ENCODE measurements at regions not wholly inside any gene's neighbourhood (a gene's known extent, or its start where the extent isn't known, plus 50 kb on each side); places are given as distances from the start of the nearest gene placed in this dataset.

DNA sequence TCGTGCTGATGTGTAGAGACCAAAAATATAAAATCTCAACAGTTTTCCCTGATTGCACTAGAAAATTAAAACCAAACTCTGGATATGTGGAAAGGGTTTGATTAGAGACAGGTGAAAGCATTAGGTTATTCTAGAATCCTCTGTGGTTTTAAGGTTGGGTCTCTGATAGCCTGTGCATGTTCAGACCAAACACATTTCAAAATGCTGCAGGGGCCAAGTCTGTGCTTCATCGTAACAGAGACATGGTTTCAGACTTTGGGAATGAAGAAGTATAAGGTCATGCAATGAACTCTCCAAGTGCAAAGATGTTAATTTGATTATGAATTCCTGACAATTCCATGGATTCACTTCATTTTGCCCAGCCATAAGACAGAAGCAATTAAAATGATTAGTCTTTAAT is 261.0 kb upstream of the KCNJ16 start:
- TF ChIP-seq, protein P1, sequence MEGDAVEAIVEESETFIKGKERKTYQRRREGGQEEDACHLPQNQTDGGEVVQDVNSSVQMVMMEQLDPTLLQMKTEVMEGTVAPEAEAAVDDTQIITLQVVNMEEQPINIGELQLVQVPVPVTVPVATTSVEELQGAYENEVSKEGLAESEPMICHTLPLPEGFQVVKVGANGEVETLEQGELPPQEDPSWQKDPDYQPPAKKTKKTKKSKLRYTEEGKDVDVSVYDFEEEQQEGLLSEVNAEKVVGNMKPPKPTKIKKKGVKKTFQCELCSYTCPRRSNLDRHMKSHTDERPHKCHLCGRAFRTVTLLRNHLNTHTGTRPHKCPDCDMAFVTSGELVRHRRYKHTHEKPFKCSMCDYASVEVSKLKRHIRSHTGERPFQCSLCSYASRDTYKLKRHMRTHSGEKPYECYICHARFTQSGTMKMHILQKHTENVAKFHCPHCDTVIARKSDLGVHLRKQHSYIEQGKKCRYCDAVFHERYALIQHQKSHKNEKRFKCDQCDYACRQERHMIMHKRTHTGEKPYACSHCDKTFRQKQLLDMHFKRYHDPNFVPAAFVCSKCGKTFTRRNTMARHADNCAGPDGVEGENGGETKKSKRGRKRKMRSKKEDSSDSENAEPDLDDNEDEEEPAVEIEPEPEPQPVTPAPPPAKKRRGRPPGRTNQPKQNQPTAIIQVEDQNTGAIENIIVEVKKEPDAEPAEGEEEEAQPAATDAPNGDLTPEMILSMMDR (IDR thresholded peaks at IDR 0.05; ENCODE audit: low read depth, low read length), result no peak
- no peak for TF ChIP-seq EZH2phosphoT487 (IDR thresholded peaks at IDR 0.05; ENCODE audit: low read depth)
